WERI-Rb-1 (cell line): ENCODE measurements at regions not wholly inside any gene's neighbourhood (a gene's known extent, or its start where the extent isn't known, plus 50 kb on each side); places are given as distances from the start of the nearest gene placed in this dataset.

Source experiments
- DNase-seq: peaks from one replicate; pipeline ENCODE4 v3.0.0-alpha.2; 2020
- H3K27ac ChIP-seq: fragments of 250-450 bp; sonication (Bioruptor Pico); 2 replicates; pipeline ENCODE4 v1.5.1; 2020; ENCODE audit warnings: mild to moderate bottlenecking, moderate library complexity
- H3K27me3 ChIP-seq: fragments of 250-450 bp; sonication (Bioruptor Pico); 2 replicates; pipeline ENCODE4 v1.5.1; 2021; ENCODE audit warnings: mild to moderate bottlenecking, low read depth, moderate library complexity; ENCODE audit not compliant: insufficient read depth, severe bottlenecking
- H3K36me3 ChIP-seq: fragments of 250-450 bp; sonication (Bioruptor Pico); 2 replicates; pipeline ENCODE4 v1.5.1; 2020; ENCODE audit warnings: mild to moderate bottlenecking, moderate library complexity
- H3K4me3 ChIP-seq: 2 replicates; pipeline ENCODE4 v1.5.1; 2011; ENCODE audit warnings: low read depth, mild to moderate bottlenecking, control low read depth, low read length
- H3K9me3 ChIP-seq: fragments of 250-450 bp; sonication (Bioruptor Pico); 2 replicates; pipeline ENCODE4 v1.5.1; 2021; ENCODE audit warnings: mild to moderate bottlenecking, moderate library complexity; ENCODE audit not compliant: severe bottlenecking
- CTCF ChIP-seq: IDR thresholded peaks from 2 replicates; pipeline ENCODE4 v1.5.1; 2011; ENCODE audit warnings: low read depth, mild to moderate bottlenecking, control low read depth, inconsistent platforms, low read length

GRCh38 chr11:96464700-96465307, 75.0 kb downstream of the JRKL start:
- Histone ChIP-seq H3K36me3 (no peaks in the 10 kb centered on the region), H3K27me3 (no peaks in the 10 kb centered on the region), H3K4me3 (peak overlapping the region; percentile 52), H3K27ac (no peak overlapping the region), H3K9me3 (no peaks in the 10 kb centered on the region)
- peak; percentile 50 for TF ChIP-seq CTCF
- DNase-seq = no peak

DNA sequence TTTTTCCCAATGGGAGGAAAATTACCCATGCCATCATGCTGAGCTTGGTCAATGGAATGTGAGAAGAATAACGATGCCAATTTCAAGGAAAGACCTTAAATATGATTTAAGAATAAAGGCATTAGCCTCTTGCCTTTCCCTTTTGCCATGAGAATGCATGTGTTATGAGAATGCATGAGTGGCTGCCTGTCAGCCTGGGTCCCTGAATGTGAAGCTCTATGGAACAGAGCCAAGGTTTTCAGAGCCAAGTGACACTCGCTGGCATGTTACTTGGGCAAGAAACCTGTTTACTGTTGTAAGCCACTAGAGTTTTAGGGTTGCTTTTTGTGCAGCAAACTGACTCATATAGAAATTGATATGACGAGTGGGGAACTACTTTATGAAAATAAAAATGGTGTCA, 75.7 kb downstream of the JRKL start:
- no peak for TF ChIP-seq CTCF
- Histone ChIP-seq H3K4me3 (no peak overlapping the region), H3K9me3 (no peaks in the 10 kb centered on the region), H3K27ac (no peak overlapping the region), H3K27me3 (no peaks in the 10 kb centered on the region), H3K36me3 (no peaks in the 10 kb centered on the region)
- no peak for DNase-seq

DNA sequence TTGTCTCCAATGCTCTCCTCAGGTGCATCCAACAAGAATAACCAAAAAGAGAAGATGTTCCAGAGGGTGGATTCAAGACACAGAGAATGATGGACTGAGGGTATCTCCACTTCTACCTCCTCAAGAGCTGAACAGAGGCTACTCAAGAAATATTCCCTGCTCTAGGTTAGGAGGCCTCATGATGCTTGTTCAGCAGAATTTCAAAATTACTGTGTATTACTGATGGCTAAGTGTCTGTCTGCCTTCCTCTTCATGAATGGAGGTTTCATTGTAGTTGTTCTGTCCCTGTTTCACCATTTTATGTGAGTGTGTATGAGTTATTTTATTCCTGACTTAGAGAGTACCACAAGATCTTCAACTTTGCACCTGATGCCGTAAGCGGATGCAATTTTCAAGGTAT, 76.8 kb downstream of the JRKL start:
- Histone ChIP-seq H3K27me3 (no peaks in the 10 kb centered on the region), H3K9me3 (no peaks in the 10 kb centered on the region), H3K36me3 (no peaks in the 10 kb centered on the region), H3K4me3 (no peak overlapping the region), H3K27ac (no peak overlapping the region)
- TF ChIP-seq CTCF = no peak
- no peak for DNase-seq

GRCh38 chr11:96469776-96470175, 80.0 kb downstream of the JRKL start:
- Histone ChIP-seq H3K36me3 (no peaks in the 10 kb centered on the region), H3K4me3 (no peak overlapping the region), H3K27ac (no peak overlapping the region), H3K27me3 (no peaks in the 10 kb centered on the region), H3K9me3 (peaks cover 8% of the 10 kb centered on the region)
- TF ChIP-seq CTCF = no peak
- DNase-seq = no peak

DNA sequence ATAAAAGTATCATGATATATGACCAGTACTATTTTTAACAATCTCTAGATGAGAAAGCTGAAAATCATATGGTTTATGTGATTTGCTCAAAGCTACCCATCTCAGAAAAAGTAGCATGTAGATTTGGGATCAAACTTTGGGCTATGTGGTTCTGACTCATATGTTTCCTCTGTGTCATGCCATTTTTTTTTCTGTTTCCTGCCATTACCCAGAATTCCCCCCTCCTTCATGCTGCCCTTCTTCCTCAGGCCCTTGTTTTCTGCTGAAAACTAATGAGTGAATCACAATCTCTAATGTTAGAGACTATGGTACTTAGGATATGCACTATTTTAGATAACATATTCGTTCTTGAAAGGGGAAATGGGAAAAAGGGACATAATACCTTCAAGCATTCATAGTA, 80.7 kb downstream of the JRKL start:
- H3K27ac ChIP-seq = no peak overlapping the region
- peaks cover 8% of the 10 kb centered on the region for H3K9me3 ChIP-seq
- no peak for DNase-seq
- no peak overlapping the region for H3K4me3 ChIP-seq
- TF ChIP-seq CTCF = no peak
- H3K36me3 ChIP-seq = no peaks in the 10 kb centered on the region
- no peaks in the 10 kb centered on the region for H3K27me3 ChIP-seq

GRCh38 chr11:96472085-96472484, 82.3 kb downstream of the JRKL start:
- no peak overlapping the region for H3K4me3 ChIP-seq
- H3K36me3 ChIP-seq = no peaks in the 10 kb centered on the region
- DNase-seq = no peak
- TF ChIP-seq CTCF = 0 out of 2 replicates have a peak, but pooled peaks have one; percentile 7
- H3K27ac ChIP-seq = no peak overlapping the region
- H3K9me3 ChIP-seq = peaks cover 8% of the 10 kb centered on the region
- H3K27me3 ChIP-seq = no peaks in the 10 kb centered on the region
